Epithelial cell of proximal tubule (primary cell): ENCODE measurements at regions not wholly inside any gene's neighbourhood (a gene's known extent, or its start where the extent isn't known, plus 50 kb on each side); places are given as distances from the start of the nearest gene placed in this dataset.
"Not testable (repeated sequence)": the region's sequence is repeated elsewhere in the genome, so short reads cannot be mapped to it uniquely, and the experiment has no call there.

Experiments
- DNase-seq: peaks from one replicate; pipeline ENCODE4 v3.0.0-alpha.2; 2011; ENCODE audit warnings: low read depth
- H3K4me3 ChIP-seq: 2 replicates; pipeline ENCODE4 v1.5.1; 2011; ENCODE audit warnings: low read depth, mild to moderate bottlenecking, low read length
- CTCF ChIP-seq: conservative IDR thresholded peaks from 2 replicates; pipeline ENCODE4 v1.5.1; 2012; ENCODE audit warnings: low read depth, mild to moderate bottlenecking, low read length

DNA sequence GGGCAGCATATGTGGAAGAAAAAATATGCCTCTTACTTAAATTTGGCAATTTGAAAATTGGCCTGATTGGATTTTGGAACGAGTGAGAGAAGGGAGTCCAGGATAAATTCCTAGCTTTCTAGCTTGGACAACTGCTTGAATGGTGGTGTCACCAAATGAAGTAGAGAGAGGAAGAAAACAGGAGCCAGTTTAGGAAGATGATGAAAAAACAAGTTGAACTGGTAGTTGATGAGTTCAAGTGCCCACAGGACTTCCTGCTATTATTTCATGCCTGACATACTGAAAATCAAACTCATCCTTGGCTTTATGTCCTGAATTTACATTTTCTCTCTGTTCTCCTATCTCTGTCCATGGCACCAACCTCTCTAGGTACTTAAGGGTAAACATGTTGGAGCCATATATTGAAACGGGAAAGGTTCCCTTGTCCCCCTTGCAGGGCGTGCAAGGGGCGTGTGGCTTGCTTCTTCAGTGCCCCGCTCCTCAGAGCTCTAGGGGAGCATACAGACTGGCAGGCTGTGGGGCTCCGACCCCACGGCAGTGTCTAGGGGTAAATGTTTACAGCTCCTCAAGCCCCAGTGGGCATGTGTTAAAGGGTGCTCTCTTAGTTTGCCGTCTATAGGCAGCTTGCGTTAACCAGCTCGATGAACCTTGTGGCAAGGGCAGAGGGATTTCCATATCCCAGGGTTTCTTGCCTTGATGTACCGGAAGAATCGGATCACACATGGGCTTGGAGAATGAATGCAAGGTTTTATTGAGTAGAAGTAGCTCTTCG, 250.7 kb upstream of the PGRMC2 start:
- no peak for TF ChIP-seq CTCF
- DNase-seq = no peak
- H3K4me3 ChIP-seq = no peak overlapping the region

GRCh38 chr4:128536746-128537145, 249.1 kb upstream of the PGRMC2 start:
- DNase-seq = no peak
- no peak for TF ChIP-seq CTCF
- H3K4me3 ChIP-seq = no peak overlapping the region

GRCh38 chr4:128535510-128535909, 247.9 kb upstream of the PGRMC2 start:
- DNase-seq, H3K4me3 ChIP-seq: not testable (repeated sequence)

DNA sequence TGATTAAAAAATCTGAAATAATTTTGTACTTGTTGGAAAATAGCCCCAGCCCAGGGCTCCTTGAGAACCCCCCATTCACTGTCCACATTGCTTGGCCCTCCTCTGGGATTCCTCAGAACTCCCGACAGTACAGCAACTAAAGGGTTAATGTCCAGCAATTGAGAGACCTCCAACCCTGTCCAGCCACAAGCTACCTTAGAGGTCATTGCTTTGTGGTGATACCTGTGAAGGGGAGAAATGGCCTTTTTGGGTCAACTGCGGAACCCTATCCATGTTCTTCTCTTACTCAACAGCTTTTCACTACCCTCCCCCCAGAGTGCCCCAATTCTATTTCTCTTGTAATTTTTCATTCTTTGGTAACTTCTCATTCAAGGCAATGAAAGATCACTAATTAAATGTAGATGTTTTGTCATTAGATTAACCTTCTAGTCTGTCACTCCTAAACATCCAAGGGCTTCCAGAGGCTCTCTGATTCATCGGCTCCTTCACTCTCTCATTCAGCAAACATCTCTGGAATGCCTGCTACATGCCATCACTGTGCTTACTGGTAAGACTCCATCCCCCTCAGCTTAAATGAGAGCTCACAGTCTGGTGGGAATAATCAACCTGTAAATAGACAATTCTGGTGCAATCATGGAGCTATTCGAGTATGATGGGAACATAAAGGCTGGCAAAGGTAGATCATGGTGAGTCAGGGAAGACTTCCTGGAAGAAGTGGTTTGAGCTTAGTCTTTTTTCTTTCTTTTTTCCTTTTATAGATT, 241.4 kb upstream of the PGRMC2 start:
- DNase-seq = peak; percentile 100
- H3K4me3 ChIP-seq = no peak overlapping the region
- TF ChIP-seq CTCF = no peak

- no peak for TF ChIP-seq CTCF
- DNase-seq = no peak
- no peak overlapping the region for H3K4me3 ChIP-seq
Observed at GRCh38 chr4:128527946-128528576, 240.4 kb upstream of the PGRMC2 start.

DNA sequence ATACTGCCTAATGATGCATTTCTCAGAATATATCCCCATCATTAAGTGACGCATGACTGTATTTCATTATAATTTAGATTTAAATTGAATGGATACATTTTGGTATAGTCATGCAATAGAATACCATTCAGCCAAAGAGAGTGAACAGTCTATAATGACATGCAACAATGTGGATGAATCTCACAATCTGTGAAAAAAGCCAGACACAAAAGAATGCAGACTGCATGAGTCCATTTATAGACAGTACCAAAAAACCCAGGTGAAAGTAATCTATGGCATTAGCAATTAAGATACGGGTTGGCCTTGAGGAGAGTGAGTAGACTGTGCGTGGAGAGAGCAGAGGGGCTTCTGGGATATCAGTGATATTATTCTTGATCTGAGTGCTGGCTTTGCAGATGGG, 239.7 kb upstream of the PGRMC2 start:
- no peak for DNase-seq

More for the DNA sequence above, 239.7 kb upstream of the PGRMC2 start:
- no peak for TF ChIP-seq CTCF
- H3K4me3 ChIP-seq = no peak overlapping the region
